HG02870 (cell line): ENCODE measurements at regions not wholly inside any gene's neighbourhood (a gene's known extent, or its start where the extent isn't known, plus 50 kb on each side); places are given as distances from the start of the nearest gene placed in this dataset.
"Not testable (repeated sequence)": the region's sequence is repeated elsewhere in the genome, so short reads cannot be mapped to it uniquely, and the experiment has no call there.

Experiments
- ATAC-seq: cut with Tn5 transposase; IDR thresholded peaks from one replicate; pipeline ENCODE4 v1.9.1; 2021; ENCODE audit warnings: mild to moderate bottlenecking, moderate library complexity; ENCODE audit not compliant: unreplicated experiment

DNA sequence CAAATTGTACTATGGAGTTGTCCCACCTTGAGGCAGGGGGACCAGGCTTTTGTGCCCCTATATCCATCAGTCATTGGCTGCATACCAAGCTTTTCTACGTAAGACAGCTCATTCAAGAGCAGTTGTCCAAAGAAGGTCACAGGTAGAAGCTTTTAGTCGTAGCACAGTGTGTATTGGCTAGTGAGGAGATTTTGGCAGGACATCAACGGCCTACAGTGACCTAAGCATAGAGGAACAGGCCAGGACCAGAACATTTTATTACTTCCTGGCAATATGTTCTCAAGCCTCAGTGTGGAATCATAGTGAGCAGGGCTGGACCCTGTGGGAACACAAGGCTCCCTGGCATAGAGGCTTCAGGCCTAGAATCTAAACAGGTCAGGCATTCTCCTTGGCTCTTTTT, 105.4 kb upstream of the ANKRD28 start:
- no peak for ATAC-seq

- no peak for ATAC-seq
Measured at GRCh38 chr3:15903759-15904720, 106.3 kb upstream of the ANKRD28 start.

DNA sequence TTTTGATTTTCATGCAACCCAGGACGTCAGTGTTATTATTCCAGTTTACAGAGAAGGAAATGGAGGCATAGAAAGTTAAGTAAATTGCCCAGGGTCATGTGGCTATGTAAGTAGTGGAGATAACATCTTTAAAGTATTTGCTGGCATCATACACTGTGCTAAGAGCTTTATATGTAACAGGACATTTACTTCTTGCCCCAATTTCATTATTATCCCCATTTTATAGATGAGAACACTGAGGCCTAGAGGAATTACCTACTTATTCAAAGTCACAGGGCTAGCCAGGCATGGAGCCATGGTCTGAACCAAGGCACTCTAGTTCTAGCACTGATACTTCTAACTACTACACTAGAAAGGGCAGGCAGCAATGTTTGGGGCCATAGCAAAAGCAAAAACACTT, 107.3 kb upstream of the ANKRD28 start:
- ATAC-seq: no peak

DNA sequence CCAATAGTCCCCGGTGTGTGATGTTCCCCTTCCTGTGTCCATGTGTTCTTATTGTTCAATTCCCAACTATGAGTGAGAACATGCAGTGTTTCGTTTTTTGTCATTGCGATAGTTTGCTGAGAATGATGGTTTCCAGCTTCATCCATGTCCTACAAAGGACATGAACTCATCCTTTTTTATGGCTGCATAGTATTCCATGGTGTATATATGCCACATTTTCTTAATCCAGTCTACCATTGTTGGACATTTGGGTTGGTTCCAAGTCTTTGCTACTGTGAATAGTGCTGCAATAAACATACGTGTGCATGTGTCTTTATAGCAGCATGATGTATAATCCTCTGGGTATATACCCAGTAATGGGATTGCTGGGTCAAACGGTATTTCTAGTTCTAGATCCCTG, 109.6 kb upstream of the ANKRD28 start:
- ATAC-seq: not testable (repeated sequence)

GRCh38 chr3:15918988-15919387, 121.2 kb upstream of the ANKRD28 start:
- ATAC-seq: no peak

- ATAC-seq: no peak
Measured at GRCh38 chr3:15919971-15920370, 122.2 kb upstream of the ANKRD28 start.

DNA sequence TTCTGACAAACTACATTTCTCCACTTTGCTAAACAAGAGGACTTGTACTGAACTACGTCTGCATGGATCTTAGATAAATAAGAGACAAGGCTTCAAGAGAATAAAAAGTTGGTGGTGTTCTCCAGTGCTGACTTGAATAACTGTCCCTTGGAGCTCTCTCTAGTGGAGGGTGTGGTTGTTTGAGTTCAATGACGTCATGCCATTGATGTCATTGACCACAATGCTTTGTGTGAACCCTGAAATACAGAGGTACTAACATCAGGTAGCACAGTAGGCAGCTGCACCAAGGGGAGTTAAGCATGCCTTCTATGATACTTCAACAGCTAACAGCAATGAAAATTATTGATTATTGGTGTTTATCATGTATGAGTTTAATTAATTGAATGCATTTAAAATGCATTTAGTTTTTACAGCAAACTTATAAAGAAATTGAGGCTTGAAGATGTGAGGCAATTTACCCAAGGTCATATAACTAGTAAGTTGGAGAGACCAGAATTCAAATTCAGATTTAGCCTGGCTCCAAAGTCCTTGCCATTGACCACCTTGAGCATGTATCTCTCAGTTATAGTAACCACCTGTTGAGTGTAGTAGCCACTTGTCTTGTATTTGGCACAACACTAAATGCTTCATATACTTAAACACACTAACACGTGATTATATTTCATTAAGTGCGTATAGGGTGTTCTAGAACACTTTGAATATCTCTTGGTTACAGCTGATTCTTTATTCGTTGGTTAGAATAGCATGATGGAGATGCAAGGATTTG, 126.0 kb upstream of the ANKRD28 start:
- no peak for ATAC-seq

DNA sequence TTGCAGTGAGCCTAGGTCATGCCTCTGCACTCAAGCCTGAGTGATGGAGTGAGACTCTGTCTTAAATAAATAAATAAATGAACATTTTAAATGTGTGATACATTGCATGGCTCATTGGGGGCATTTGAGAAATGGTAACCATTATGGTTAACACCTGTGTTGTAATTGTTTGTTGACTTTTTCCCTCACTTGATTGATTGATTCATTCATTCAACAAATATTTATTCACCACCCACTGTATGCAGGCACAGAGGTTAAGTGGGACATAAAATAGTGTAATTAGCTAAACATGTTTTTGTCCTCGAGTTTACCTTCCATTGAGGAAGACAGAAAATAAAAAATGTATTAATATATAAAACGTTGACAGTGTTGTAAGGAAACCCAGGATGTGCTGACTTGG, 127.1 kb upstream of the ANKRD28 start:
- ATAC-seq: no peak

- no peak for ATAC-seq
Measured at GRCh38 chr3:15926871-15927270, 129.1 kb upstream of the ANKRD28 start.

GRCh38 chr3:15927969-15928368, 130.2 kb upstream of the ANKRD28 start:
- ATAC-seq: no peak

GRCh38 chr3:15929944-15930571, 132.3 kb upstream of the ANKRD28 start:
- ATAC-seq: no peak

- no peak for ATAC-seq
Measured at GRCh38 chr3:15932348-15933300, 134.8 kb upstream of the ANKRD28 start.

- no peak for ATAC-seq
Measured at GRCh38 chr3:15933439-15934139, 135.8 kb upstream of the ANKRD28 start.

- no peak for ATAC-seq
Measured at GRCh38 chr3:15934389-15935195, 136.8 kb upstream of the ANKRD28 start.

- no peak for ATAC-seq
Measured at GRCh38 chr3:15936312-15936711, 138.5 kb upstream of the ANKRD28 start.

DNA sequence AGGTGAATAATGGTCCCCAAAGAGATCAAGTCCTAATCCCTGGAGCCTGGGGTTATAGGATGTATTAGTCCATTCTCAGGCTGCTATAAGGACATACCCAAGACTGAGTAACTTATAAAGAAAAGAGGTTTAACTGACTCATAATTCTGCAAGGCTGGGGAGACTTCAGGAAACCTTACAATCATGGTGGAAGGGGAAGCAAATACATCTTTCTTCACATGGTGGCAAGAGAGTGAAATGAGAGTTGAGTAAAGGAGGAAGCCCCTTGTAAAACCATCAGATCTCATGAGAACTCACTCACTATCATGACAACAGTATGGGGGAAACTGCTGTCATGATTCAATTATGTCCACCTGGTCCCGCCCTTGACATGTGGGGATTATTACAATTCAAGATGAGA, 142.9 kb upstream of the ANKRD28 start:
- no peak for ATAC-seq

DNA sequence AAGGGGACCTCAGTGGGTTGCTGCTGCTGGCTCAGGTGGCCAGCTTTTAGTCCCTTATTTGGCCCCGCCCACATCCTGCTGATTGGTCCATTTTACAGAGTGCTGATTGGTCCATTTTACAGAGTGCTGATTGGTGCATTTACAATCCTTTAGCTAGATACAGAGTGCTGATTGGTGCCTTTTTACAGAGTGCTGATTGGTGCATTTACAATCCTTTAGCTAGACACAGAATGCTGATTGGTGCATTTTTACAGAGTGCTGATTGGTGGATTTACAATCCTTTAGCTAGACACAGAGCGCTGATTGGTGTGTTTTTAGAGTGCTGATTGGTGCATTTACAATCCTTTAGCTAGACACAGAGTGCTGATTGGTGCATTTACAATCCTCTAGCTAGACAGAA, 143.7 kb upstream of the ANKRD28 start:
- not testable (repeated sequence) for ATAC-seq

DNA sequence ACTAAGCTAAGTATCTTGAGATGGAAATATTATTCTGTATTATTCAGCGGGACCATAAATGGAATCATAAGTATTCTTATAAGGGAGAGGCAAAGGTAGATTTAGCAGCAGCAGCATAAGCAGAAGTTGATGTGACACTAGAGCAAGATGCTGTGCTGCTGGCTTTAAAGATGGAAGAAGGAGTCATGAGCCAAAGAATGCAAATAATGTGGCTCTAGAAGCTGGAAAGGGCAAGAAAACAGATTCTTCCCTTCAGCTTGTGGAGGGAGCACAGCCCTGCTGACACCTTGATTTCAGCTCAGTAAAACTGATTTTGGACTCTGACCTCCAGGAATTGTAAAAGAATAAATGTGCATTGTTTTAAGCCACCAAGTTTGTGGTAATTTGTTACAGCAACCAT, 144.2 kb upstream of the ANKRD28 start:
- no peak for ATAC-seq

DNA sequence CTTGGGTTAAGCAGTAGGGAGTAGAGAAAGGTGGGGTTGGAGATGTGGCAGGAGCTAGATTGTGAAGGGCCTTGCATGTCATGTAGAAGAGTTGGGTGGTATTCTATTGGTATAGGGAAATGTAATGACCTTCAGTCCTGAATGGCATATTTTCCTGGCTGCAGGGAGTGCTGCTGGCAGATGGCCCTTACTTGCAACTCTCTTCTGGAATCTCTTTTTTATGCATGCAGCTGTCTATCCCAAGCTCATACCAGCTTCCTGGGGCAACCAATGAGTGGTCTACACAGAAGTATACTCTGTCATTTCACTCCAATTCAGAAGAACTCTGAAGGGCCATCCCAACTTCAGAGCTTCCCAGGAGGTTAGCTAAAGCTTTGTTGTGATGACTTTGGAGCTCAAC, 144.7 kb upstream of the ANKRD28 start:
- no peak for ATAC-seq
